Sigmoid colon (tissue), 4 donors: ENCODE measurements at regions not wholly inside any gene's neighbourhood (a gene's known extent, or its start where the extent isn't known, plus 50 kb on each side); places are given as distances from the start of the nearest gene placed in this dataset.

Experiments used
- POLR2A ChIP-seq, 2 donors: fragments of 450-650 bp; IDR thresholded peaks; one replicate each; pipeline ENCODE4 v1.6.1; 2016; ENCODE audit warnings: antibody characterized with exemption in 2 of 2, mild to moderate bottlenecking in 2 of 2, moderate library complexity in 2 of 2
- POLR2AphosphoS5 ChIP-seq, 4 donors: sonication (generic); formaldehyde crosslinking; IDR thresholded peaks; one replicate each; pipeline ENCODE4 v1.6.1; 2017; ENCODE audit warnings: antibody characterized with exemption in 4 of 4
- TF ChIP-seq, protein P1 (sequence below), 4 experiments: fragments of 450-650 bp in 3 of 4; fragments of 200-600 bp in 1 of 4; IDR thresholded peaks; one replicate each; pipeline ENCODE4 v1.5.1; 2016 to 2019; ENCODE audit warnings: antibody characterized with exemption in 4 of 4, mild to moderate bottlenecking in 3 of 4, moderate library complexity in 2 of 4

DNA sequence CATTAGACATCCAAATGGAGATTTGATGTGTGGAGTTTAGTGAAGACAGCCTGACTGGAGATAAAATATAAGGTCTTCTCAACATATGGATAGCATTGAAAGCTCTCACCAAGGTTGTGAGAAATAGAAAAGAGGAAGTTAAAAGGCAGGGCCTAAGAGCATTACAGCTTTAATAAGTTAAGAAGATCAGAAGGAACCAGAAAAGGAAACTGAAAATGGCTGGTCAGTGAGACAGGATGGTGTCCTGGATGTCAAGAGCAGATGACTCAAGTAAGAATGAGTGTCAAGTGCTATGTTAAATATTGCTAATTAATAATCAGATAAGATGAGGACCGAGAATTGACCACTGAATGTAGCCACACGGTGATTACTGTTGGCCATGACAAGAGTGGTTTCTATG lies 642.9 kb downstream of the STPG2 start:
- TF ChIP-seq POLR2AphosphoS5 (IDR thresholded peaks at IDR 0.05) (no peak), POLR2A (IDR thresholded peaks at IDR 0.05) (no peak)
- TF ChIP-seq, protein P1, sequence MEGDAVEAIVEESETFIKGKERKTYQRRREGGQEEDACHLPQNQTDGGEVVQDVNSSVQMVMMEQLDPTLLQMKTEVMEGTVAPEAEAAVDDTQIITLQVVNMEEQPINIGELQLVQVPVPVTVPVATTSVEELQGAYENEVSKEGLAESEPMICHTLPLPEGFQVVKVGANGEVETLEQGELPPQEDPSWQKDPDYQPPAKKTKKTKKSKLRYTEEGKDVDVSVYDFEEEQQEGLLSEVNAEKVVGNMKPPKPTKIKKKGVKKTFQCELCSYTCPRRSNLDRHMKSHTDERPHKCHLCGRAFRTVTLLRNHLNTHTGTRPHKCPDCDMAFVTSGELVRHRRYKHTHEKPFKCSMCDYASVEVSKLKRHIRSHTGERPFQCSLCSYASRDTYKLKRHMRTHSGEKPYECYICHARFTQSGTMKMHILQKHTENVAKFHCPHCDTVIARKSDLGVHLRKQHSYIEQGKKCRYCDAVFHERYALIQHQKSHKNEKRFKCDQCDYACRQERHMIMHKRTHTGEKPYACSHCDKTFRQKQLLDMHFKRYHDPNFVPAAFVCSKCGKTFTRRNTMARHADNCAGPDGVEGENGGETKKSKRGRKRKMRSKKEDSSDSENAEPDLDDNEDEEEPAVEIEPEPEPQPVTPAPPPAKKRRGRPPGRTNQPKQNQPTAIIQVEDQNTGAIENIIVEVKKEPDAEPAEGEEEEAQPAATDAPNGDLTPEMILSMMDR (IDR thresholded peaks at IDR 0.05), result no peak
